GM21825 (cell line): ENCODE measurements at regions not wholly inside any gene's neighbourhood (a gene's known extent, or its start where the extent isn't known, plus 50 kb on each side); places are given as distances from the start of the nearest gene placed in this dataset.

Source experiments
- ATAC-seq: cut with Tn5 transposase; IDR thresholded peaks from one replicate; pipeline ENCODE4 v1.9.1; 2021; ENCODE audit warnings: mild to moderate bottlenecking, moderate library complexity; ENCODE audit not compliant: unreplicated experiment

DNA sequence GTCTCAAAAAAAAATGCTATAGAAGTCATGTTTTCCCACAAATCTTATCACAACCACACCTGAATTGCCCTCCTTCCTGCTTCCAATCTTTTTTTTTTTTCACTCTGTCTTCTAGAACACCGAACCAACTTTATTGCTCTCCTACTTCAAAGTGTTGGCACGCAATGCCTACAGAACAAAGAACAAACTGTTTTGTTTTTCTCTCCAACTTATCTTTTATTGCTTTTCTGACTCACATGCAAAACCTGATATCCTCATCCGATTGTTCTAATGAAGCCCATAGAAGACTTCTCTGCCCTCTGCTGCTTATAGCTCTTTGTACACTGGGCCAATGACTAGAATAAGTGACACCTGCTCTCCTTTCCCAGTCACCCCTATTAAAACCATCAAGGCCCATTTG is 602.8 kb downstream of the EPHA4 start:
- ATAC-seq: no peak

DNA sequence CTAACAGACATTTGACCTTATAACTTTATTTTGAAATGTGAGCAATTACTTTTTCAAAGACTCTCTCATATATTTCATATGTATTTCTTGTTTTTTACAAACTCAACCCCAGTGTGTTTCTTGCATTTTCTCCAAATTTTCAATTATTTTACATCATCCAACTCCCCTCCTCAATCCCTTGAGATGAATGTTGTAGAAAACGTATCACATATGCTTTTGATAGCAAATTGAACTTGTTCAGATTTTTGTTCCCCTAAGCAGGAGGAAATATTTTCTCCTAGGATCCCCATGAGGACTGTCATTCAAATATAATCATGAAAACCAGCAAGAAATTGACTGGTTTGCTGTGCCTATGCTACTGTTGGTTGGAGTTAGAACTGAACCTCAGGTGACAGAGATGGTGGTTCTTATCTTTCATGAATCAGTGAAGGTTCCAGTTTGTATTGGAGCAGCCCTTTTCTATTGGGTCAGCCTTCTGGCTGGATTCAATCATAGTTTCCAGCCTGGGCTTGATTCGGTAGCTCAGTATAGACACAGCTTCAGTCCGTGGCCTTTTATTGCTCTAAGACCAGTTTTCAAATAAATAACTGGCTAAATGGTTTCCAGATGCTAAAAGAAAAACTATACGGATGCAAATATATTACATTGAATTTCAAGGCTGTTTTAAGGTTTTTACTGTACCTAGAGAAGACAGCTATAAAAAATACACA is 591.0 kb downstream of the EPHA4 start:
- no peak for ATAC-seq

DNA sequence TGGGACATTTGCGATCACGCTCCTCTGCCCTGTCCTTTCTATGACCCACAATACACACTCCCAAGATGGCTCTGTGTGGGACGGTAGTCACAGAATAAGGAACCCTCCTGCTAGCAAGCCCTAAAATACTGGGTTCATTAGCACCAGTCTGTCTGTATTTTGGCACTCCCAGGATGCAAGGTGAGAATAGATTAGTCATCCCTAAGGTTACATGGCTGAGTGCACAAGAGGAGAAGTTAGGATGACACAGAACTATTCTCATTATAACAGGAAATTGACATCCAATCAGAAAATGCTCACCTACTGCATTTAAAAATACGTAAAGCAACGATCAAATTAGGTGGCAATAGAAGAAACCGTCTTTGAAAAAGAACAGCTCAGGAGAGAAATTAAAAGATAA is 590.2 kb downstream of the EPHA4 start:
- no peak for ATAC-seq

DNA sequence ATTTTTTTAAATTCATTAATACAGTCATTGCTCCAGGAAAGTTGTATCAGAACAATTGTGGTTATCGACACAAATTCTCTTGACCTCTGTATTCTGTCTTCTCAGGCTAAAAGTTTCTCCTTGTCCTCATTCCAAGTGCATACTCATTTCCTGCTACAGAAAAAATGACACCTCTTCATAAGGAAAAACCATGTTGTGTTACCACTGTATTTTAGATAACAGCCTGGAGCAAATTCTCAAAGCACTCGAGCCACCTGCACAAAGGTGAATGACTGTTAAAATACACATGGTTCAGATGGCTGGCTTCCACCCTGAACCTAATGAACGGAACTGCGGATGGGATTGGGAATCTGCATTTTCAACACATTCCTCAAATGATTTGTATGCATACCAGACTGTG is 586.5 kb downstream of the EPHA4 start:
- no peak for ATAC-seq

DNA sequence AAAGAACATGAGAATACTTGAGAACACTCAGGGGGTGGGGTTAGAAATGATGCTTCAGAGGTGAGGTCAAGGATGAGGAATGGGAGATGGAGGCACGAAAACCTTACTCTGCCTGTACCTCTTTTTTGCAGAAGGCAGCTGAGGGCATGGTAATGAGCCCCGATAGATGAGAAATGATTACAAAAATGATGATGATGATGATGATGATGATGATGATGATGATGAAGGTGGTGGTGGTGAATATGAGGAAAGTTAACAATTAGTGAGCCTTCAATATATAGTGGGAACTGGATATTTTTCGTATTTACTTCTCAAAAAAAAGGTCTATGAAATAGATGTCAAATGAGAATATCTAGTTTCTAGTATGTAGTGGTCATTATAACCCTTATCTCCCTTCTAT is 584.3 kb downstream of the EPHA4 start:
- no peak for ATAC-seq

DNA sequence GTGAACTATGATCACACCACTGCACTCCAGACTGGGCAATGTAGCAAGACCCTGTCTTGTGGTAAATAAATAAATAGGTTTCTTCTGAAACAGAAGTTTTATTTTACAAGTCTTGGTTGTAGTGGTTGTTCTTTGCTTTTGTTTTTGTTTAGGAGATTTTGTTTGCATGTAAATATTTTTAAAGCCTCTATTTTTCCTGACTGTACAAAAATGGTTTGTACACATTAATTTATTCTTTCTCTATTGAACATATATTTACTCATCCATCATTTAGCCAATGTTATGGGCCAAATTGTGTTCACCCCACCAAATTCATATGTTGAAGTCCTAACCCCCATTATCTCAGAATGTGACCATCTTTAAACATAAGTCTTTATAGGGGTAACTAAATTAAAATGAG is 580.1 kb downstream of the EPHA4 start:
- ATAC-seq: no peak

DNA sequence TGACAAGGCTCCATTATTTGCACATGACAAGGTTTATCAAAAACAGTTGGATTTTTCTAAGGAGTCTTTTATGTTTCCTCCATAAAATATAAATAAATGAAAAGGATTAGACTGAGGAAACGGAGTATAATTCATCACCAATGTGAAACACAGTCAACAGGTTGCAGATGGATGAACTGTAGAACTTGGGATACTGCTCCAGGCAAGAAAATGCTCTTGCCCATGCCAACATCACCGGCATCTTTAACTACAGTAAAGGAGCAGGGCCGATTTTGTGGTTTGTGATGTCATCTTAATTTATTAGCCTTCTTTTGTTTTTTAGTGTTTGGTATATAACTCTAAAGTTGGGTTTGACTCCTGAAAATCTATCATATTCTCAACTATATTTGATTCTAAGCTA is 577.3 kb downstream of the EPHA4 start:
- no peak for ATAC-seq

DNA sequence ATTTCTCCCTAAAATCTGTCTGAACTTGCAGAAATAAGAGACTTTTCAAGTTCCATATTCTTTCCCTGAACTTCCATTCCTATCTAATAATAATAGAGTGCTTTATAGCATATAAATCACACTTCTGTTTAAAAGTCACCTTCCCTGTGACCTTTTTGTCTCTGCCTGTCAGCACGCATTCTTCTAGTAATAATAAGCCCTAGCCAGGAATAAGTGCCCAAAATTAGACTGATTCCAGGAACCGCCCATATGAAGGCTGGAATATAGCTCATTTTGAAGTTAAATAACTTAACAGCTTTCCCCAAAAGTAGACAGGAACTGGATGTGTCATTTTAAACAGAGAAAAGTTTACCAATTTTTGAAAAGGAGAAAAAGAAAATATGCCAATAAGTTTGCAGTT is 576.5 kb downstream of the EPHA4 start:
- ATAC-seq: no peak

DNA sequence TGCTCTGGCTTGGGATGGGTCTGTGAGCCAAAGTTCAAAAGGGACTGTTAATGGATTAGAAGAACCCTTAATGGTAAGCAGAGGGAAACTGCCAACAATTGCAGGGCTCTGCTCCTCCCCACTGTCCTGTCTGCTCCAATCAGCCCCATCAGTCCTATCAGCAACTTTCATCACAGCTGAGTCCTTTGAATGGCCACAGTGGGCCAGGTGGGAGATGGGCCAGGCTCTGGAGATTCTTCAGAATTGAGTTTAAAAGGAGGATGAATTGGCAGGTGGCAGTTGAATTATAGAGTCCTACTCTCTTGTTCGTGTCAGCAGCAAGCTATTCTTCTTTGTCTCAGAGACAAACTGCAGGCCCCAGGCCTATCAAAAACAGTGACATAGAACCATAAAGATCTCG is 573.9 kb downstream of the EPHA4 start:
- no peak for ATAC-seq

DNA sequence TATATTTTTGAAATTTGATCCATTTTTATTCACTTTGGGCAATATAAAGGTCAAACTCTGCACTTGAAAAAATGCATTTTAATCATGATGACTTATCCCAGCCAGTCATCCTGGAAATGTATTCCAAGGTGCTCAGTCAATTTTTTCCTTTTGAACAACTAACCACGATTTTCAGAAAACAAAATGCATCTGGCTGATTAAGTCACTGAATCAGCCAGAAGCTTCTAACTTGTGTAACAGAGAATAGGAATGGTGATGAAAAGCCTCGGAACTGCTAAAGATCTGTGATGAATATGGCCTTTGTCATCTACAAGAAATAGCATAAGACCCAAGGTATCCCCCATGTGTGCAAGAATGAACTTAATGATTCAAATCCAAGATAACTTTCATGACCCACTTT is 572.7 kb downstream of the EPHA4 start:
- no peak for ATAC-seq

DNA sequence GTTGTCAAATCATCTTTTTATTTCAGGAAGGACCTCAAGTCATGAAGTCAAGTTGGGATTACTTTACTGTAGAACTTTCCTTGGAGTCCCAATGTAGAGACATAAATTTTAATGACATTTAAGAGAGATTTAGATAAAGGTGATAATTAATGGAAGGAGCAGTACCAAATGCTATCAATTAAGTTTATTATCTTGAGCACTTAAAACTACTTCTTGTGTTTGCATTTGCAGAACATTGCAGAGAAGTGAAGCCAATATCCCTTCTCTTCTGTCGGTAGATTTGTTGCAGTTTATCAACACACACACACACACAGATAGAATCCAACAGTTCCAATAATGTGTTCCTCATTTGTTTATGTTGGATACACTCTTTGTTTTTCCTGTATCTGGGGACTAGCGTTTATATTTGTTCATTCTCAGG is 570.7 kb downstream of the EPHA4 start:
- no peak for ATAC-seq

DNA sequence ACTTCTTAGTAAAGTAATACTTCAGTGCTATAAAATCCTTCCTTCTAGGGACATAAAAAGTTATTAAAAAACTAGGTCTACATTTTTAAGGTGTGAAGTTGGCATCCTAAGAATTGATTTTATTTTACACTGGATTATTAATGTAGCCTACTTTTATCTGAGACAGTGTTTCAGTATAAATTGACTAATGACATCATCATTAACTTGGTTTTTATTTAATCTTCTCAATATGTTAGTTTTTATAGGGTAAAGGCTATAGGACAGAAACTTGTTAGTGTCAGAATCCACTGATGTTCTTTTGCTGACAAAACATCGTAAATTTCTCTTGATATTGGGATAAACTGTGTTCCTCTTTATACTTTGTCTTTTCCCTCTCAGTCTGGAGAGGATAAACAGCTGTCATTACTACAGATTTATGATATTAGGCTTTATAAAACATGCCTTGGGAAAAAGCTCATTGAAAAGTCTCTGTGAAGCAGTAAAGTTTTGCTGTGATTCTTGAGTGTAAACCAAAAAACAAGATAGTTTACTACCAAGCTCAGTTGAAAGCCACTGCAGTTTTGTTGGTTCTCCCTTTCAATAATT is 569.9 kb downstream of the EPHA4 start:
- ATAC-seq: no peak

DNA sequence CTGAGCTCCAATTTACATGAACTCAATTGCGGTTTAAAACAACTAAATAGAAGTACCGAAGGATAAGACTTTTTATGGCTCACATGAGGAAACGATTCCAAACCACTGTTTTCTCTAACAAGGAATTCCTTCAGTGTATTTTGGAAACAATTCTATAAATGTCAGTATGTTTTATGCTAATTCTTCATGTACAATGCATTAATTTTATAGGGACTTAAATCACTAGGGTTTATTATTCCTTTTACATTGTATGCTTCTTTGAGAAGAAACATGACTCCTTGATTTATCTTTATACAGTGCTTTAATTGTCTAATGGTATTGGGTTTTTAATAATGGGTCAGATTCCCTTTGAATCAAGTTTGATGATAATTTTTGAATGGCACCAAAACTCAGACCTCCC is 566.8 kb downstream of the EPHA4 start:
- ATAC-seq: no peak

DNA sequence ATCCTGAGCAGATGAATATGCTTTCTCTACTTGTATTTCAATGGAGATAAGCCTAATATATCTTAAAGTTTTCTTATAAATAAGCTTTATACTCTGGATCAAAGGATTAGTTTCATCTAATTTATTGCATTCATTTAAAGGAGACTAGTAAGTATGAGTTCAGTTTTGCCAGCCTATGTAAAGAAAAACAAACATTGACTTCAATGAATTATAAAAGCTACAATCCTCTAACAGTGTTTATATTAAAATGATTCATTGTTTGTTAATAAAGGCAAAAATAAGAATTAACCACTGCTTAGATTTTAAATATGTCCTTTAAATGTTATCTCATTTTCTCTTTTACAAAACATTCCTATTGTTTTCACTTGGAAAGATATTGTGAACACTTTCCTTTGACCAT is 566.0 kb downstream of the EPHA4 start:
- ATAC-seq: no peak

DNA sequence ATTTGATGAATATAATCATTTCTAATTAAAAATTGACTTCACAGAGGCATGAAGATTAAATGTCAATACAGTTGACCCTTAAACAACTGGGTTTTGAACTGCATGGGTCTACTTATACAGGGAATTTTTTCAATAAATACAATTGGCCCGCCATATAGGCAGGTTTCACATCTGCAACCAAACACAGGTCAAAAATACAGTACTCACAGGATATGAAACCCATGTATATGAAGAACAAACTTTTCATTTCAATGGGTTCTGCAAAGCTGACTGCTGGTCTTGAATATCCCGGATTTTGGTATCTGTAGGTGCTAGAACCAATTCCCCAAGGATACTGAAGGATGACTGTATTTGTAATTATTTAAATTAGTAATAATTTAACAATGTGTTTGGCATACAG is 555.6 kb downstream of the EPHA4 start:
- ATAC-seq: no peak

DNA sequence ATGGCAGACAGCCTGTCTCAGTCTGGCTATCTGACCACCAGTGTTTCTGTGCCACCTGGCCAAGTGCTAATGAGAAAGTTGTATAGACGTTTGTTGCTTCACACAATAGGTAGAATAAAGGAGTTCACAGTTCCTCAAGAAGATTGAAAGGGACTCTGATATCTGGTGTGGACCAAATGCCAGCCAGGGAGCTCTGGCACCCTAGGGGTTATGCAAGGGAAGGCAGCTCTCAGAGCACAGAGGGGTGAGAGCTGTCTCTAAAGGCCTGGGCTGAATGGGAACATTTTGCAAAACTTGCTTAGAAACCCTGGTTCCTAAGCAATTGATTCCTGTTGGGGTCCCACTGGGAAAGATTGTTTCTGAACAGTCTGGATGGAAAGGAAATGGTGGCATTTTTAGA is 553.8 kb downstream of the EPHA4 start:
- ATAC-seq: no peak

DNA sequence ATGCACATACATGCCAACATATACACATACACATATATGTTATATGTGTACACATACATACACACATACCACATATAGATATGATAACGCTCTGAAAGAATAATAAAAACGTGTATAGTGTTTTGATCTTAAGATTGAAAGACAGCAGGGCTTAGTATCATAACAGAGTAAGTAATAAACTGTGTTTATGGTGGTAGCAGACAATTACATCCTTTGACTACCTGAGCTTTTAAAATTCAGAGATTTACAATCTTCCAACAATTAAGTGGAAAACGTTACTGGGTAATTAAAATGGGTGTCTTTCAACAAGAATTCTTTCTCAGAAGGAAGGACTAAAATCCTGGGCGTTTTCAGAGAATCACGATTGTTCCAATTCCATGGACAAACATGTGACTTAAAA is 552.4 kb downstream of the EPHA4 start:
- ATAC-seq: no peak

DNA sequence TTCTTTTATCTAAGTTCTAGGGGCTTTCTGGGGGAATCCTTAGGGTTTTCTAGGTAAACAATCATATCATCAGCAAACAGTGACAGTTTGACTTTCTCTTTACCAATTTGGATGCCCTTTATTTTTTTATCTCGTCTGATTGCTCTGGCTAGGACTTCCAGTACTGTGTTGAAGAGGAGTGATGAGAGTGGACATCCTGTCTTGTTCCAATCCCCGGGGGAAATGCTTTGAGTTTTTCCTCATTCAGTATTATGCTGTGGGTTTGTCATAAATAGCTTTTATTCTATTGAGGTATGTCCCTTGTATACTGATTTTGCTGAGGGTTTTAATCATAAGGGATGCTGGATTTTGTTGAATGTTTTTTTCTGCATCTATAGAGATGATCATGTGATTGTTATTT is 549.5 kb downstream of the EPHA4 start:
- ATAC-seq: no peak

DNA sequence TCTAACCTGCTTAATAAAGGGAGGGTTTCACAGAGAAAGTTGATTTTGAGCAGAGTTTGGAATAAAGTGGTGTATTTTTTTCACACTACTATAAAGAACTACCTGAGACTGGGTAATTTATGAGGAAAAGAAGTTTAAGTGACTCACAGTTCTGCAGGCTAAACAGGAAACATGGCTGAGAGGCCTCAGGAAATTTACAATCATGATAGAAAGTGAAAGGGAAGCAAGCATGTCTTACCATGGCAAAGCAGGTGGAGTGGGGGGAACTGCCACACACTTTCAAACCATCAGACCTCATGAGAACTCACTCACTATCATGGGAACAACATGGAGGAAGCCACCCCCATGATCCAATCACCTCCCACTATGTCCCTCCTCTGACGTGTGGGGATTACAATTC is 546.7 kb downstream of the EPHA4 start:
- no peak for ATAC-seq

DNA sequence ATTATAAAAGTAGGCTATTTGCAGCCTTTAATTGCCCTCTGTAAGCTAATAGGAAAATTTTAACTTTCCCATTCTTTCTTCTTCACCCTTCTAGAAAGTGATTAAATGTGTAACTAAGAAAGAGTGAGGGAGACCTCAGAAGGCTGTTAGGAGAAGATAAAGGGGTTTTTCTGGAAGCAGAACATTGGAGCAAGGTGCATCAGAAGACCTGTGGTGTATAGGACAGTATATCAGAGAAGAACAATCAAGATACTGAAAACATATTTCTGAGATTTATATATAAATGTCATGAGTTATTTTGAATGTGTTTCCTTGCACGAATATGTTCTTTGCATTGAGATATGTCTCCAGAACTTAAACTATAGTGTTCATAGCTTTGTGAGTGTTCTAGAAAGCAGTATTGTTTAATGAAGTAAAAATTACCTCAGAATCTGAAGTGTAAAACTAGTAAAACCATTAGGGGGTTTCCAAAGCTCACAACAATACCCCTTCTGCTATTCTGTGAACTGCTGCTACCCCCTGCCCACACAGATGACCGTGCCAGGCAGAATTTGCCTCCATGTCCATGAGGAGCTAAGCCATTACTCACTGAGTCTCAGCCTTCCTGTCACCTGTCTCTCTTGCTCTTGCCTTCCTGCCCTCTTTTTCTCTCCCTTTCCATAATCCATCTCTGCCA is 537.9 kb downstream of the EPHA4 start:
- no peak for ATAC-seq

DNA sequence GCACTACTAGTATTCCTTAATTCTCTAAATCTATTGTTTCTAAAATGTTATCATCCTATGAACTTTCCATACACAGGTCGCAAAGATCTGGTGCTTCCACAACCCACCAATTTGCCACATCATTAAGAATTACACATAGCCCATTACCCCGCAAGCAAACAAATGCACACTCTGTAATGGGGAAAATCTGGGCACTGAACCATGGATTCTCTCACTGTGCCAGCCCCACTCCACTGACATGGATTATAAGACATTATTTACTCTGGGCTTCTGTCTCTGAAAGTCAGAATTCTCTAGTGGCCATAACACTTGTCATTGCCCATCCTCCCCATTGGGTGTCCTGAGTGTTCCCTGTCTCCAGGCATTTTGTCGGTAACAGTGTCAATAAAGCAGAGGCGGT is 537.1 kb downstream of the EPHA4 start:
- ATAC-seq: no peak

DNA sequence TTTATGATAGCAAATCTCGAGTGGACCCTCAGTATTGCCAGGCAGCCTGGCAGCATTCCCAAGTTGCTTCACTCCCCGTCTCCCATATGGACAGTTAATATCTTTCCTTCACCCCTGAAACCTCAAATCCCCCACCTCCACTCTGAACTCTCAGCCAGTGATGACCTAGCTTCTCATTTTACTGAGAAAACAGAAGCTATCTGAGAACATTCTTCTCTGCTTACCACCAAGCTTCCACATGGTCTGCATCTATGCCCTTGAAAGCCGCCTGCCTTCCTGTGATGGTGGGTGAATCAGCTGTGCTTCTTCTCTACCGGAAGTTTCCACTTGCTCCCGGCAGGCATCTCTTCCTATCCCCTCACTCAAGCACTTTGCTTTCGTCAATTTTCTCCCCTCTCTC is 529.2 kb downstream of the EPHA4 start:
- no peak for ATAC-seq

DNA sequence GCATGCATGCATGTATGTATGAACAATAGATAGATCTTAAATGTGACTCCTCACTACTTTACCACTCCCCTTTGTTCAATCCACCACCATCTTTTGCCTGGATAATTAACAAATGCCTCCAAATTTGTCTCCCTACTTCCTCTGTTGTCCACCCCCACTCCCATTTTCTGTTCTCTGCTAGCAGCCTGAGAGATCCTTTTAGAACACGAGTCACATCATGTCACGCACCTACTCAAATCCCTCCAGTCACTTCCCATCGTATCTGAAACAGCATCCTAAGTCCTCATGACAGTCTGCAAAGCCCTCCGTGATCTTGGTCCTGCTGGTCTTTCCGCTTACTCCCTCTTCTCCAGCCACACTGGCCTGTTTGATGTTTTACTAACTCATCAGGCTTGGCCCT is 527.3 kb downstream of the EPHA4 start:
- ATAC-seq: no peak
